GM13977 (cell line): ENCODE measurements at regions not wholly inside any gene's neighbourhood (a gene's known extent, or its start where the extent isn't known, plus 50 kb on each side); places are given as distances from the start of the nearest gene placed in this dataset.

Experiments
- DNase-seq: peaks from one replicate; pipeline ENCODE4 v3.0.0; 2012; ENCODE audit warnings: low spot score
- in situ Hi-C: fragments of 300-500 bp; cut with MboI; formaldehyde crosslinking; loops from one replicate; pipeline ENCODE4 v1.12.0; 2022; ENCODE audit warnings: low sequenced_read_pairs, low pct_unique_long_range_greater_than_20kb, mixed read lengths, inconsistent platforms; ENCODE audit not compliant: unreplicated experiment
- TF ChIP-seq, protein P1 (sequence below): IDR thresholded peaks from 2 replicates; pipeline ENCODE4 v1.5.1; 2012; ENCODE audit warnings: mild to moderate bottlenecking, control low read depth; ENCODE audit not compliant: insufficient read depth; ENCODE audit errors: extremely low read depth, missing control alignments

DNA sequence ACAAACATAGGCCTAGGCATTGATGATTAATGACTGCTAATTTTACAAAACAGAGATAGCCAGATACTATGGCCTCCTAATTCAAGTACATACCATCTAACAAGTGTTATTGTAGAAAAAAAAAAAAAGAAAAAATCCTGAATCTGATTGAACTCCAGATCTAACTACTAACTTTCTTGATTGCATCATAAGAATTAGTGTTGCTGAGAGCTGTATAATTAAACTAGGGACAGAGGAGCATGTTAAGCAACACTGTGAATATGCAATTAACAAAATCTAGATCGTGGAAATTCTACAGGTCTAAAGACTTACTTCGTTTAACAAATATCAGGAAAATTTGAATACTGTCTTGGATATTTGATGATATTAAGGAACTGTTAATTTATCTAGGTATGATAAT, 208.3 kb upstream of the ZNF608 start:
- TF ChIP-seq, protein P1, sequence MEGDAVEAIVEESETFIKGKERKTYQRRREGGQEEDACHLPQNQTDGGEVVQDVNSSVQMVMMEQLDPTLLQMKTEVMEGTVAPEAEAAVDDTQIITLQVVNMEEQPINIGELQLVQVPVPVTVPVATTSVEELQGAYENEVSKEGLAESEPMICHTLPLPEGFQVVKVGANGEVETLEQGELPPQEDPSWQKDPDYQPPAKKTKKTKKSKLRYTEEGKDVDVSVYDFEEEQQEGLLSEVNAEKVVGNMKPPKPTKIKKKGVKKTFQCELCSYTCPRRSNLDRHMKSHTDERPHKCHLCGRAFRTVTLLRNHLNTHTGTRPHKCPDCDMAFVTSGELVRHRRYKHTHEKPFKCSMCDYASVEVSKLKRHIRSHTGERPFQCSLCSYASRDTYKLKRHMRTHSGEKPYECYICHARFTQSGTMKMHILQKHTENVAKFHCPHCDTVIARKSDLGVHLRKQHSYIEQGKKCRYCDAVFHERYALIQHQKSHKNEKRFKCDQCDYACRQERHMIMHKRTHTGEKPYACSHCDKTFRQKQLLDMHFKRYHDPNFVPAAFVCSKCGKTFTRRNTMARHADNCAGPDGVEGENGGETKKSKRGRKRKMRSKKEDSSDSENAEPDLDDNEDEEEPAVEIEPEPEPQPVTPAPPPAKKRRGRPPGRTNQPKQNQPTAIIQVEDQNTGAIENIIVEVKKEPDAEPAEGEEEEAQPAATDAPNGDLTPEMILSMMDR = no peak
- DNase-seq = no peak
- in situ Hi-C loops = no loop called here

DNA sequence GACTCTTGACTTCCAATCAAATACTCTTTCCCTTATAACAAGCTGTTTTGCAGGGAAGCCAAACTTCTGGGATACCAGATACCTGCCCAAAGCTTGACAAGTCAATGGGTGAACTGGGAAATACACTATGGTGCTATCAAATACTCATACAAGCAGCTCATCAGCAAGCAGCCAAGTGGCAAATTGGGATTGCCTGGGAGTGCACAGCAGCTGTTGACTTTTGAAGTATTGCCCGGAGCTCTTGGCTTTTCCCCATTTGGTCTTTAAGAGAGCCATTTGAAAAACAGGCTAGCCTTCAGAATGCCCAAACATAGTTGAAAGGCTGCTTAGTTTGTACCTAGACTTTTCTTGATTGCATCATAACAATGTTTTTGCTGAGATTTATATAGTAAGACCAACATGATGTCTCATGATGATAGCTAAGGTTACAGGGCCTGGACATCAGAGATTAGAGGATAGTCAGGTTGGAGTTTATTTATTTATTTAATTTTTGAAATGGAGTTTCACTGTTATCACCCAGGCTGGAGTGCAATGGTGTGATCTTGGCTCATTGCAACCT, 210.1 kb upstream of the ZNF608 start:
- no peak for DNase-seq
- TF ChIP-seq, protein P1 = no peak
- in situ Hi-C loops = no loop called here

DNA sequence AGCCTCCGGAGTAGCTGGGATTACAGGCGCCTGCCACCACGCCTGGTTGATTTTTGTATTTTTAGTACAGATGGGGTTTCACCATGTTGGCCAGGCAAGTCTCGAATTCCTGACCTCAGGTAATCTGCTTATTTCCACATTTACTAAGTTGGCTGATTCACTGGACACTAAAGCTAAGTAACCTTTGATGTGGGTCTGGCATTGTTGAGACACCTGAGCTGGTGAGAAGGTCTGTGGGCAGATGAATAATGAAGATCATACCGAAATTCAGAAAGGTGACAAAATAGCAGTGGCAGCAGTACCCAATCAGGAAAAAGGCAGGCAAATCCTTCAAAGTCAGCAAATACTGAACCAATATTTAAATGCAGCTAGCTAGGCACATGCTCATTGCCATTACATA, 210.6 kb upstream of the ZNF608 start:
- TF ChIP-seq, protein P1 = no peak
- DNase-seq = no peak
- in situ Hi-C loops = no loop called here

DNA sequence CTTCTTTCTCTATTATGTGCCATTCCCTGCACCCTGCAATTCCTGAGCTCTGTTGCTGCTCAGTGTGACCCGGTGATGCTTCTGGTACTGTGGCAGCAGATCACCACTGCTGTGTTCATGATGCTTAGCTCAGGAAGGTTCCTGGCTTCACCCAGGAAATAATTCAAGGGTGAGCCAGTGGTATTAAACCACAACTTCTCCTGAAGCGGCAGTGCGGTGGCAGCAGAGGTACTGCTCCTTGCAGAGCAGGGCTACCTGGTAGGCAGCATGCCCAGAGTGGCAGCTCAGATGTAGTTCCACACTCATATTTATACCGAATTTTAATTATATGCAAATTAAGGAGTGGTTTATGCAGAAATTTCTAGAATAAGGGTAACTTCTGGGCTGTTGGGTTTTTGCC, 213.8 kb upstream of the ZNF608 start:
- no peak for DNase-seq
- in situ Hi-C loops = no loop called here
- TF ChIP-seq, protein P1 = no peak

DNA sequence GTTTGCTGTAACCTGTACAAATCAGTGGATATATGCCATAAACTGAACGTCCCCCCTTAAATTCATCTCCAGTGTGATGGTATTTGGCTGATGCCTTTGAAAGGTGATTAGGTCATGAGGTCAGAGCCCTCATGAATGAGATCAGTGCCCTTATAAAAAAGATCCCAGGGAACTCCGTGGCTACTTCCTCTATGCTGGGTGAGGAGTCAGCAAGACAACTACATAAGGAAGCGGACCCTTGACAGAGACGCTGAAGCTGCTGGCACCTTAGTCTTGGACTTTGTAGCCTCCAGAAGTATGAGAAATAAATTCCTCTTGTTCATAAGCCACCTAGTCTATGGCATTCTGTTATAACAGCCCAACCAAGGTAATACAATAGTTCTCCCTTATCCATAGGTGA, 215.1 kb upstream of the ZNF608 start:
- in situ Hi-C loops = no loop called here
- no peak for DNase-seq
- TF ChIP-seq, protein P1 = no peak

DNA sequence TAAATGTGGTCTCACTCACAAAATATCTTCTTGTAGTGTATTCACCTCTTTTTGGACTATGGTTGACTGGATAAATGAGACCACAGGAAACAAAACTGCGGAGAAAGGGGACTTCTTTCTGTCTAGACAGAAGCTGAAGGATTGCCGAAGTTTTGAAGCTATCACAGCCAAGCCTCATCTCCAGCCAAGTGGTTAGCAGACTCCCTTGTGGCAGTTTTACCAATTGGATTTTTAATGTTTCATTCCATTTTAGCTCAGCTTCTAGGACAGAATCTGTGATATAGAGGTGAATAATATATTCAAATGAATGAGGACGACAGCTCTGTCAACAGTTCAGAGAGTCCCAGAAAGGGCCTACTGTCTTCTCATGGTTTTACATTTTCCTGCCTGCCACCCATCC, 215.7 kb upstream of the ZNF608 start:
- DNase-seq = no peak
- TF ChIP-seq, protein P1 = no peak
- in situ Hi-C loops = no loop called here

DNA sequence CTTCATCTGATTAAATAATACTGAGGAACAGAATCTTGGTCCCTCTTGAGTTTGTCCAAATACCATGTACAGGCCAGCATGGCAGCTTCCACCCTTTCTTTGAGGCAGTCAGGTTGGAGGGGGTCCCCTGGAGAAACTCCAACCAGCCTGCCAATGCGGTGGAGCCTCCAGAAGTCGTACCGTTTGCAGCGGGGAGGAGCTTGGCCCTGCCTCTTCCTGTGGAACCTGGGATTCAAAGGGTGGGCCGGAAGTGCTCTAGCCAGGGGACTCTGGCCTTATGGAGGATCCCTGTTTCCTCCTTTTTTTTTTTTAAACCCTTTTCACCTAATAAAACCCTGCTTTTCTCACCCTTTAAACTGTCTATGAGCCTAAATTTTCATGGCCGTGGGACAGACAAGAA, 216.3 kb upstream of the ZNF608 start:
- in situ Hi-C loops = no loop called here
- DNase-seq = no peak
- TF ChIP-seq, protein P1 = no peak
